Glomerular visceral epithelial cell (primary cell): ENCODE measurements at regions not wholly inside any gene's neighbourhood (a gene's known extent, or its start where the extent isn't known, plus 50 kb on each side); places are given as distances from the start of the nearest gene placed in this dataset.
A peak's percentile ranks its signal among the peaks of the same experiment; 100 is the strongest.
"Not testable (repeated sequence)": the region's sequence is repeated elsewhere in the genome, so short reads cannot be mapped to it uniquely, and the experiment has no call there.

Experiments used
- DNase-seq: peaks from one replicate; pipeline ENCODE4 v3.0.0-alpha.2; 2016; ENCODE audit errors: extremely low spot score

GRCh38 chr3:87795701-87796100, 263.1 kb downstream of the CGGBP1 start:
- DNase-seq = no peak

- DNase-seq = no peak
Measured at GRCh38 chr3:87793337-87793877, 265.4 kb downstream of the CGGBP1 start.

GRCh38 chr3:87792534-87793336, 266.1 kb downstream of the CGGBP1 start, which contains the start of gene HTR1F:
TSS of gene HTR1F (plus strand) at chr3:87792706.
- DNase-seq = peak; percentile 3

GRCh38 chr3:87792198-87792533, 266.6 kb downstream of the CGGBP1 start:
- DNase-seq = no peak

- DNase-seq = no peak
Measured at GRCh38 chr3:87791248-87792027, 267.4 kb downstream of the CGGBP1 start.

- not testable (repeated sequence) for DNase-seq
Measured at GRCh38 chr3:87789049-87789448, 269.8 kb downstream of the CGGBP1 start.

GRCh38 chr3:87788516-87788915, 270.3 kb downstream of the CGGBP1 start:
- no peak for DNase-seq

- DNase-seq = no peak
Measured at GRCh38 chr3:87780811-87781210, 278.0 kb downstream of the CGGBP1 start.

- no peak for DNase-seq
Measured at GRCh38 chr3:87778876-87779275, 279.9 kb downstream of the CGGBP1 start.

- peak; percentile 19 for DNase-seq
Measured at GRCh38 chr3:87771337-87772192, 287.2 kb downstream of the CGGBP1 start.

- DNase-seq = no peak
Measured at GRCh38 chr3:87766721-87767120, 292.1 kb downstream of the CGGBP1 start.

- no peak for DNase-seq
Measured at GRCh38 chr3:87765256-87765655, 293.5 kb downstream of the CGGBP1 start.

- DNase-seq = no peak
Measured at GRCh38 chr3:87761795-87762194, 297.0 kb downstream of the CGGBP1 start.

GRCh38 chr3:87761341-87761740, 297.5 kb downstream of the CGGBP1 start:
- no peak for DNase-seq

- no peak for DNase-seq
Measured at GRCh38 chr3:87756616-87757015, 302.2 kb downstream of the CGGBP1 start.

- no peak for DNase-seq
Measured at GRCh38 chr3:87755852-87756251, 303.0 kb downstream of the CGGBP1 start.

- no peak for DNase-seq
Measured at GRCh38 chr3:87742250-87742649, 316.6 kb downstream of the CGGBP1 start.

- not testable (repeated sequence) for DNase-seq
Measured at GRCh38 chr3:87740894-87741293, 317.9 kb downstream of the CGGBP1 start.

GRCh38 chr3:87737817-87738216, 321.0 kb downstream of the CGGBP1 start:
- not testable (repeated sequence) for DNase-seq

GRCh38 chr3:87733671-87734367, 325.0 kb downstream of the CGGBP1 start:
- no peak for DNase-seq

- no peak for DNase-seq
Measured at GRCh38 chr3:87732294-87732693, 326.5 kb downstream of the CGGBP1 start.
